DMS53 (cell line): ENCODE measurements at regions not wholly inside any gene's neighbourhood (a gene's known extent, or its start where the extent isn't known, plus 50 kb on each side); places are given as distances from the start of the nearest gene placed in this dataset.

ENCODE experiments used
- DNase-seq: peaks from one replicate; lab custom pipeline; 2025; lab: John Stamatoyannopoulos, UW

- no peak for DNase-seq
These were observed 160.4 kb downstream of the AACS start for GRCh38 chr12:125225641-125226040.

DNA sequence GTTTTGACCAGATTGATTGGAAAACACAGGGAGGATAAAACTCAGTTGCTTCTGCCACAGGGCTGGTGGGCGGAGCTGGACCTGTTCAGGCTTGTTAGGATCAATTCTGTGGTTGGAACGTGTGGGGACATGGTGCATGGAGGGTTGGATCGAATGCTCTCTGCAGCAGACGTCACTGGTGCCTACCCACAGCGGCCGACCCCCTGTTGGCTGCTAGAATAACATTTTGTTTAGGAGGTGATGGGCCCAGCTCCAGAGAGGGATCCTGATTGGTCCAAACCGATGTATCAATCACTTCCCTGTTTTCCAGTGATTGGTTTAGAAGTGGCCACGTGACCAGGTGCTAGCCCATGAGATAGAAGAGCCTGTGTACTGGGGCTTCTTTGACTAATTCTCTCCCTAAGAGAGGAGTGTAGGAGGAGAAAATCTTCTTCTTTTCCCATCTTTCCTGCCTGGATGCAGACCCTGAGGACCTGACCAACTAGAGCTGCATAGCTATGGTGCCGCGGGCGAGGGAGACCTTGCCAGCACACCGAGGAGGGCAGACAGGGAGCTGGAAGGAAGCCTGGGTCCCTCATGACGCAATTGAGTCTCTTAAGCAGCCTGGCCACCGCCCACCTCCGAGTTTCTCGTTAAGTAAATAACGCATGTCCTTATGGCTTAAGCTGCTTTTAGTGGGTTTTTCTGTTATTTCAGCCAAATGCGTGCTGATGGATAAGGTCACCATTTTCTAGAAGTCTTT is 163.5 kb downstream of the AACS start:
- DNase-seq, result no peak

DNA sequence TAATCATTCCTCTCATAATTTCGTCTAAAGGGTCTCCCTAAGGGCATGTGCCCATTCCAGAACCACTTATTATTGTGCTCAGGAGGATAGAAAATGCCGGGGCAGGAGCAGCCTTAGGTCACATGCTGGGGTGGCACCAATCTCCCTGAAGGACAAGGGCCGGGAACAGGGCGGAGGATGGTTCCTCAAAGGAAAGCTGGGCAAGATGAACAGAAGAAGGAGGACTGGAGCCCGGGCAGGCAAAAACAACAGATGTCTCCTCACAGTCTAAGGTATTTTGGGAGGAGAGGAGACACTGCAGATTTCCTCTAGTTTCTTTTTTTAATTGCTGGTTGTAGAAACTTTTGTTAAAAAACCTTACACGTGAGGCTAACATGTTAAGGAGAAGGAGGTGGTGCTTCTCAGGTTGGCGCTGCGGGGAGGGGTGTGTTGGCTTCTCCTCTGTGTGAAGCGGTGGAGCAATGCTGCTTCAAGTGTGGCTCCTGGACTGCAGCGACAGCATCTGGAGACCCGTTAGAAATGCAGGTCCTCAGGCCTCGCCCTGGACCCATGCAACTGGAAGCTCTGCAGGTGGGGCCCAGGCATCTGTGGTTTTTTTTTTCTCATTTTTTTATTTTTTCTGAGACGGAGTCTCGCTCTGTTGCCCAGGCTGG is 164.8 kb downstream of the AACS start:
- no peak for DNase-seq

GRCh38 chr12:125233319-125233718 is 168.1 kb downstream of the AACS start:
- DNase-seq, result no peak

- no peak for DNase-seq
These were observed 174.3 kb downstream of the AACS start for GRCh38 chr12:125239563-125239962.

DNA sequence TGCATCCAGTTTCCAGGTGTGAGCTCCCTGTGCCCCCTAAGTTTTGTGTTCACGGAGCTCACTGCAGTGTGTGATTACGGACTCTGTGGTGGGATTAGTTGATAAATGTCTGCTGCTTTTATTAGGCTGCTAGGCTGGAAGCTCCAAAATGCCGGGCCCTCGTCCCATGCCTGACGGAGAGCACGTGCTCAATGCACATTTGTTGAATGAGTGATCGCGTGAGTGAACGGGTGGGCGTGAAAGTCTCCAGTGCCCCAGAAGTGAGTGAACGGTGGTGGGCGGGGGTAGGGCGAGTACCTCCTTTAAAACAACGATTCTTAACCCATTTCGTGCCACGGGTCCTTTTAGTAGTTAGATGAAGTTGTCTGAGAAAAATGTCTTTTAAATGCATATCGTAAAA is 175.5 kb downstream of the AACS start:
- DNase-seq, result no peak

DNA sequence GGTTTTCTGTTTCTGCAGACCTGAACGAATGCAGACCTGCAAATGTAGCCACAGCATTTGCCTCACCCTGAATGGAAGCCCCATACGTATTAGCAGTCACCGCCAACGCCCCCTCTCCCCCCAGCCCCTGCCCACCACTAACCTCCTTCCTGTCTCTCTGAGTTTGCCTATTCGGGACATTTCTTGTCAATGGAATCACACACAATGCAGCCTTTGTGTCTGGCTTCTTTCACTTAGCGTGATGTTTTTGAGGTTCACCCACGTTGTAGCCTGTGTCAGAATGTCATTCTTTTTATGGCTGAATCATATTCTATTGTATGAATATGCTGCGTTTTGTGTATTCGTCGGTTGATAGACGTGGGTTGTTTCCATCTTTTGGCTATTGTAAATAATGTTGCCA is 178.6 kb downstream of the AACS start:
- no peak for DNase-seq

GRCh38 chr12:125244338-125244737 is 179.1 kb downstream of the AACS start:
- no peak for DNase-seq

GRCh38 chr12:125245581-125246557 is 180.6 kb downstream of the AACS start:
- DNase-seq, result no peak

GRCh38 chr12:125247477-125247876 is 182.2 kb downstream of the AACS start:
- no peak for DNase-seq

- DNase-seq, result no peak
These were observed 184.0 kb downstream of the AACS start for GRCh38 chr12:125249066-125249824.

- no peak for DNase-seq
These were observed 184.7 kb downstream of the AACS start for GRCh38 chr12:125249932-125250331.

GRCh38 chr12:125254236-125254635 is 189.0 kb downstream of the AACS start:
- no peak for DNase-seq

DNA sequence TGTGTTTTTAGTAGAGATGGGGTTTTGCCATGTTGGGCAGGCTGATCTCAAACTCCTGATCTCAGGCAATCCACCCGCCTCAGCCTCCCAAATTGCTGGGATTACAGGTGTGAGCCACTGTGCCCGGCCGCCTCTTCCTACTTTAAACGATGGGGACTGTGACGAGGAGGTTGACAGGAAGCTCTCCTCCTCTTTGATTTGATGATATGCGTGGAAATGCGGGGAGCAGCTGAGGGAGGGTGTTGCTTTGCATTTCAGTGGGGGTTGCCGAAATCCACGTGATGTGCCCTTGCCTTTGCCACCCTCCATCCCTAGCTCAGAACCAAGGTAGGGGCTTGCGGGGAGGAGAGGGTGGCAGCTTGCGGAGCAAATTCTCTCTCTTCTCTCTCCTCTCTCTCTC is 189.6 kb downstream of the AACS start:
- no peak for DNase-seq

GRCh38 chr12:125255935-125256633 is 190.8 kb downstream of the AACS start:
- no peak for DNase-seq

GRCh38 chr12:125256634-125256936 is 191.3 kb downstream of the AACS start:
- DNase-seq, result no peak

DNA sequence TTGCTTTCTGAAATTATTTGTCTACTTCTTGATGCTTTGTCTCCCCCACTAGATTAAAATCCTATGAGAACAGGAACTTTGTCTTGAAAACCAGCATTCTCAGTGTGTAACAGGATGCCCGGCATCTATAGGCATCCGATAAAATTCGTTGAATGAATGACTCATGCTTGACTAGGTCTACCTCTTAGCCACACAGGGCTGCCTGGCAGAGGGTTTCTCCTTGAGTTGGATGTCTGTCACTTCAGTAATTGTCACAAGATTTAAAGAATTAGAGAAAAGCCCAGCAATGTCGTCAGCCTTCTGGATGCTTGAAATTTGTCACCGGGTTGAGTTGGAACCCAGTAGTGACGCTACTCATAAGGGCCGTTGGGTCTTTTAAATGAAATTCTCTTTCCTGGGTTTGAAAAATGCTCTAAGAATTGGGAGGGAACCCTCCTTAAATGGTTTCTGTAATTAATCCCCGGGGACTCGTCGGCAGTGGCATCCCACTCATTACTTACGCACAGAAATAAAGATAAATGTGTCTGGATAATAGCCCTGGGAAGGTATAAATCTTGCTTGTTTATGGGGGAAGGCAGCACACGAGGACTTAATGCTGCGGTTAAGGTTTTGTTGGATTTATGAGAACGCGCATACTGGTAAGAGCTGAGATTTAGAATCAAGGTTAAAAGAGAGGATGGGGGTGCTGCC is 194.1 kb downstream of the AACS start:
- DNase-seq, result no peak

DNA sequence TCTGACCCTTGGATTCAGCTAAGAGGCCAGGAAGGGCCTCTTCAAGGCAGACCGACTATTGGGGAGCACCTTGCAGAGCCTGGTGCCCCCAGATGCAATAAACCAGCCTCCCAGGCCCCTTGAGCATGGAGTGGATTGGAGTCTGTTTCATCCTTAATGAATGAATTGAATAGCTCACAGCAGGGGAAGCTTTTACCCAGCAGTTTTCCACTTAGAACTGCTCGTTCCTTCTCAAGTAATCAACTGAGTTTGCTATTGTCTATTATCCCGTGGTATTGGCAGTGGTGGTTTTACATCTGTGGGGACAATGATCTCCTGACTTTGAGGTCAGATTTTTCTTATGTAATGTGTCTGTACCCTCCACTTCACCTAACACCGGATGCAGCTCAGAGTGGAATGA is 197.6 kb downstream of the AACS start:
- DNase-seq, result no peak

GRCh38 chr12:125263385-125263784 is 198.2 kb downstream of the AACS start:
- DNase-seq, result no peak

DNA sequence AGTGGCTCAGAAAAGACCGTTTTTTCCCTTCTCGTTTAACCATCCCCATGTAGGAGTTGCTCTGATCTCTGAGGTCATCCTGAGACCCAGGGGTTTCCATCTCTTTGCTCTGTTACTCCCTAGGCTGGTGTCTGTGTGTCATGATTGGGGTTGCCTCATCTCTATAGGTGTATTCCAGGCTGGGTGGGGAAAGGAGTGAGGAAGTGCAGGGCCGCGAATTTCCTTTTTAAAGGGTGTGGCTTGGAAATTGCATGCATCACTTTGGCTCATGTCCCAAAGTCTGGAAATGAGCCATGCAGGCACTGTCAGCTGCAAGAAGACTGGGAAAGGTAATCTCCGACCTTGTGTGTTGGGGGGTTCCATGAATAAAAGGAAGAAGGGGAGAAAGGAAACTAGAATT is 201.9 kb downstream of the AACS start:
- DNase-seq, result no peak

DNA sequence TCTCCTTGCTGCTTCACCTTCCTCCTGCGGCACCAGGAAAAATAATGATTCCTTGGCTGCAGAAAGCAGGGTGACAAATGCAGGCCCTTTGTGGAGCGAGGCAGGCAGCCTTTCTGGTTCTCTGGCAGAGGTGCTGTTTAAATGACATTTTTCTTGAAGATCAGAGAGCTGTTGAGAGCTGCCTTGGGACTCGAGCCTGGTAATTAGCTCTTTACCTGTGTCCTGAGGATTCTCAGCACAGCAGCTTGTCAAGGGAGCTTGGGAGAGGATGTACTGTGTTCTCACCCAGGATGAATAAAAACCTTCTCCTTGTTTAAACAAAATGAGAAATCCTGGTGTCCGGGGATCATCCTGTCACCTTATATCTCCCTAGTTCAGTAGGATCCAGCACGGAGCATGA is 204.0 kb downstream of the AACS start:
- DNase-seq, result no peak
